Effector memory CD4-positive, alpha-beta T cell (primary cell): ENCODE measurements at regions not wholly inside any gene's neighbourhood (a gene's known extent, or its start where the extent isn't known, plus 50 kb on each side); places are given as distances from the start of the nearest gene placed in this dataset.

Experiments used
- DNase-seq, 3 donors: peaks; one replicate each; pipeline ENCODE4 v3.0.0-alpha.2; 2020
- H3K27ac ChIP-seq: 2 replicates; pipeline ENCODE4 v1.7.0; 2013; ENCODE audit warnings: mild to moderate bottlenecking, low read length, moderate library complexity; ENCODE audit not compliant: insufficient read depth, poor library complexity, severe bottlenecking
- H3K27me3 ChIP-seq: replicated peaks from 2 replicates; pipeline ENCODE4 v1.7.0; 2013; ENCODE audit warnings: mild to moderate bottlenecking, low read length; ENCODE audit not compliant: insufficient read depth, control insufficient read depth, poor library complexity, severe bottlenecking
- H3K36me3 ChIP-seq: 2 replicates; pipeline ENCODE4 v1.7.0; 2013; ENCODE audit warnings: mild to moderate bottlenecking, low read length, moderate library complexity; ENCODE audit not compliant: control insufficient read depth, insufficient read depth
- H3K4me1 ChIP-seq: 2 replicates; pipeline ENCODE4 v1.7.0; 2013; ENCODE audit warnings: low read length, mild to moderate bottlenecking; ENCODE audit not compliant: control insufficient read depth, insufficient read depth, poor library complexity, severe bottlenecking
- H3K4me3 ChIP-seq: 2 replicates; pipeline ENCODE4 v1.7.0; 2013; ENCODE audit warnings: low read length, low read depth, mild to moderate bottlenecking; ENCODE audit not compliant: insufficient read depth, poor library complexity, severe bottlenecking
- H3K9me3 ChIP-seq: 2 replicates; pipeline ENCODE4 v1.7.0; 2013; ENCODE audit warnings: mild to moderate bottlenecking, low read length, moderate library complexity; ENCODE audit not compliant: control insufficient read depth

GRCh38 chr2:19670303-19670702 lies 231.5 kb downstream of the TTC32 start:
- DNase-seq = no peak
- Histone ChIP-seq H3K36me3 (no peaks in the 10 kb centered on the region), H3K27me3 (no peaks in the 10 kb centered on the region), H3K4me3 (no peak overlapping the region), H3K9me3 (no peaks in the 10 kb centered on the region), H3K27ac (no peak overlapping the region), H3K4me1 (no peaks in the 10 kb centered on the region)

GRCh38 chr2:19669559-19669958 lies 232.2 kb downstream of the TTC32 start:
- Histone ChIP-seq H3K4me3 (no peak overlapping the region), H3K27ac (no peak overlapping the region), H3K9me3 (no peaks in the 10 kb centered on the region), H3K27me3 (no peaks in the 10 kb centered on the region), H3K4me1 (no peaks in the 10 kb centered on the region), H3K36me3 (no peaks in the 10 kb centered on the region)
- no peak for DNase-seq

GRCh38 chr2:19669126-19669525 lies 232.7 kb downstream of the TTC32 start:
- Histone ChIP-seq H3K27ac (no peak overlapping the region), H3K9me3 (no peaks in the 10 kb centered on the region), H3K4me1 (no peaks in the 10 kb centered on the region), H3K27me3 (no peaks in the 10 kb centered on the region), H3K36me3 (no peaks in the 10 kb centered on the region), H3K4me3 (no peak overlapping the region)
- no peak for DNase-seq

GRCh38 chr2:19667536-19667949 lies 234.2 kb downstream of the TTC32 start:
- Histone ChIP-seq H3K4me3 (no peak overlapping the region), H3K36me3 (no peaks in the 10 kb centered on the region), H3K27ac (no peak overlapping the region), H3K27me3 (no peaks in the 10 kb centered on the region), H3K4me1 (no peaks in the 10 kb centered on the region), H3K9me3 (no peaks in the 10 kb centered on the region)
- no peak for DNase-seq

- Histone ChIP-seq H3K4me1 (no peaks in the 10 kb centered on the region), H3K36me3 (no peaks in the 10 kb centered on the region), H3K27ac (no peak overlapping the region), H3K27me3 (no peaks in the 10 kb centered on the region), H3K9me3 (no peaks in the 10 kb centered on the region), H3K4me3 (no peak overlapping the region)
- no peak for DNase-seq
These were observed 234.7 kb downstream of the TTC32 start for GRCh38 chr2:19667085-19667484.

- Histone ChIP-seq H3K27ac (no peak overlapping the region), H3K36me3 (no peaks in the 10 kb centered on the region), H3K9me3 (no peaks in the 10 kb centered on the region), H3K27me3 (no peaks in the 10 kb centered on the region), H3K4me1 (no peaks in the 10 kb centered on the region), H3K4me3 (no peak overlapping the region)
- no peak for DNase-seq
These were observed 237.1 kb downstream of the TTC32 start for GRCh38 chr2:19664646-19665045.

DNA sequence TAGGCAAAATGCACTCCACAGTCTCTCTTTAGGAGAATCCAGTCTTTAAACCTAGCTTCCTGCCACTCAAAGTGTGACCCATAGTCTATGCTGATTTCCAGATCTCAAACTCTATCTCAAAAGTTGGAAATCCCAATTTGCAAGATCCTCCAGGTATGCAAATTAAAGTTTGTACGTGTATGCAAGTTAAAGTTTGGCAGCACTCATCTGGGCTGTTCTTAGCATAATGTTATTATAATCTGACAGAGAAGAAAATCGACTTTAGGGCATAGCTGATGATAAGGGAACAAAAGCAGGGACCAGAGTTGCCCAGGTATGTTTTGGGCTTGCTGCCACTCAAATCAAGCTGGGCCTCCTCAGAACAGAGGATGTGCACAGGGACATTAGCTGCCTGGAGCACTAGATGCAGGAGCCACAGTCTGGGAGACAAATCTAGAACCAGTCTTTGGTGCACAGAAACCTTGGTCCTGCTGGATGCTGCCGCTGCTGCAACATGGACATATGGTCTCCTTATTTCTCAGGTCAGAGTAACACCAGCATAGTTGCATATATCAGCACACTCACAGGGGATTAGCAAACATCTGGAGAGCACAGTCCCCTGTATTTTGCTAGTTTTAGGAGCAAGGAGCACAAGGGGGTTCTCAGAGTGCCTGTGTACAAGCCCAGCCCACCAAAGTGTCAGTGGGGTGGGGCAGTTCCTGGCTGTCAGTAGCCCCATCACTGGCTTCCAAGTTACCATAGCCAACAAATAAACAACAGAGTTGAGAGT lies 242.6 kb downstream of the TTC32 start:
- Histone ChIP-seq H3K27me3 (no peaks in the 10 kb centered on the region), H3K4me3 (no peak overlapping the region), H3K27ac (no peak overlapping the region), H3K4me1 (no peaks in the 10 kb centered on the region), H3K9me3 (no peaks in the 10 kb centered on the region), H3K36me3 (no peaks in the 10 kb centered on the region)
- no peak for DNase-seq

GRCh38 chr2:19656011-19656410 lies 245.8 kb downstream of the TTC32 start:
- Histone ChIP-seq H3K9me3 (no peaks in the 10 kb centered on the region), H3K4me1 (no peaks in the 10 kb centered on the region), H3K27me3 (no peaks in the 10 kb centered on the region), H3K4me3 (no peak overlapping the region), H3K27ac (no peak overlapping the region), H3K36me3 (no peaks in the 10 kb centered on the region)
- no peak for DNase-seq

DNA sequence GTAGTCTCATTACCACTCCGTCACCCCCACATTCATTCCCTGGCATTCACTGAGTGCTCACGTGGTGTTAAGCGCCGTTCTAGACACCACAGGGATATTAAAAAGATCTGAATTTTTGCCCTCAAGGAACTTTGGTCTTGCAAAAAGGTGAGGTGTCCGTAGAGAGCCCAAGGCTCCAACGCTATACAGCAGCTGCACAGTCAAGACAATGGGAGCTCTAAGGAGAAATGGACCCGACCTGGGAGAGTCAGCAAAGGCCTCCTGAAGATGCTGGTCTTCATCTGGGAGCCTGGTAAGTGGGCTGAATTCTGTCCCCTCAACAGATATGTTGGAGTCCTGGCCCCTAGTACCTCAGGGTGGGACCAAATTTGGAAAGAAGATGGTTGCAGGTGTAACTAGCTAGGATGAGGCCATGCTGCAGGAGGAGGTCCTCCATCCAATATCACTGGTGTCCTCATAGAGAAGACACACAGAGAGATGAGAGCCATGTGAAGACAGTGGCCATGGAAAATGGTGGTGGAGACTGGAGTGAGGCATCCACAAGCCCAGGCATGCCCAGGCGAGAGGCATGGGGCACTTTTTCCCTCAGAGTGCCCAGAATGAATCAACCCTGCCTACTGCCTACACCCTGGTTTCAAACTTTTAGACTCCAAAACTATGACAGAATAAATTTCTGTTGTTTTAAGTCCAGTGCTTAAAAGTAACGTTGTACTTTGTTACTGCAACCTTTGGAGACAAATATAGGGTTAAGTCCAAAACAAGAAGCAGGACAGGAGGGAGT lies 247.3 kb downstream of the TTC32 start:
- Histone ChIP-seq H3K4me3 (no peak overlapping the region), H3K4me1 (no peaks in the 10 kb centered on the region), H3K27ac (no peak overlapping the region), H3K9me3 (no peaks in the 10 kb centered on the region), H3K36me3 (no peaks in the 10 kb centered on the region), H3K27me3 (no peaks in the 10 kb centered on the region)
- DNase-seq = no peak

GRCh38 chr2:19653509-19653908 lies 248.3 kb downstream of the TTC32 start:
- Histone ChIP-seq H3K9me3 (no peaks in the 10 kb centered on the region), H3K27me3 (no peaks in the 10 kb centered on the region), H3K4me1 (no peaks in the 10 kb centered on the region), H3K27ac (no peak overlapping the region), H3K36me3 (no peaks in the 10 kb centered on the region), H3K4me3 (no peak overlapping the region)
- DNase-seq = no peak
